ENCODE measurements at regions not wholly inside any gene's neighbourhood (a gene's known extent, or its start where the extent isn't known, plus 50 kb on each side); places are given as distances from the start of the nearest gene placed in this dataset.

- TF ChIP-seq CTCF (IDR thresholded peaks at IDR 0.05; ENCODE audit: borderline replicate concordance, control extremely low read depth, extremely low read depth, insufficient read depth, missing control alignments) = no peak
- no peak for DNase-seq (ENCODE audit: low spot score)
- in situ Hi-C loops (cut with MboI; ENCODE audit: low sequenced_read_pairs, unreplicated experiment) = no loop called here
Observed at GRCh38 chr10:128604025-128604424, 477.8 kb upstream of the MKI67 start.

DNA sequence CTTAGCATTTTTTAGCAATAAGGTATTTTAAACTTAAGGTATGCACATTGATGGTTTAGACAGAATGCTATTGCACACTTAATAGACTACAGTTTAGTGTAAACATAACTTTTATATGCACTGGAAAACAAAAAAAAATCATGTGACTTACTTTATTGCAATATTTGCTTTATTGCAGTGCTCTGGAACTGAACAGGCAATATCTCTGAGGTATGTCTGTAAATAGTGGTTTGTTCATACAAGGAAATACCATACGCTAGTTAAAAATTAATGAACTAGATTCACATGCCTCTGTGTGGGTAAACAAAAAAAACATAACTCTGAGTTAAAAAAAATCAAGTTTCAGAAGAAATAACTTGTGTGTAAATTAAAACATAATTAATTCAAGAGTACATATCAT, 479.0 kb upstream of the MKI67 start:
- in situ Hi-C loops (cut with MboI; ENCODE audit: low sequenced_read_pairs, unreplicated experiment) = no loop called here
- DNase-seq (ENCODE audit: low spot score) = no peak
- TF ChIP-seq CTCF (IDR thresholded peaks at IDR 0.05; ENCODE audit: borderline replicate concordance, control extremely low read depth, extremely low read depth, insufficient read depth, missing control alignments) = no peak

GRCh38 chr10:128606055-128606454, 479.8 kb upstream of the MKI67 start:
- in situ Hi-C loops (cut with MboI; ENCODE audit: low sequenced_read_pairs, unreplicated experiment) = no loop called here
- no peak for DNase-seq (ENCODE audit: low spot score)
- TF ChIP-seq CTCF (IDR thresholded peaks at IDR 0.05; ENCODE audit: borderline replicate concordance, control extremely low read depth, extremely low read depth, insufficient read depth, missing control alignments) = no peak

DNA sequence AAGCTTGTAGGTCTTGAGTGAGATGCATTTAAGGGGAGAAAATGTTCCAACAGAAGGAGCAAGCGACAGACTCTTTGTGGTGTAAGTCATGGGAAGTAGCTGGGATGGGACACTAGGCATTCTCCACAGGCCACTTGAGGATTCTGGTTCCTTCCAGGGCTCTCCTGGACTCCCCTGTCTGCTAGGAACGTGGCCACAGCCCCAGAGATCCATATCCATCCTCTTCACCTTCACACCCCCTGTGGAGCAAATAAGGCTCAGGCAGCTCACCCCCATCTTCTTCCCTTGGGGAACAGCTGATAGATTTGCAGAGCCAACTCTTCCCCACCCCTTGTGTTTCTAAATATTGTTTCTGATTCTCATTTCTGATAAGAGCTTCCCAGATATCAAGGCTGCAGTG, 482.6 kb upstream of the MKI67 start:
- DNase-seq (ENCODE audit: low spot score) = no peak
- in situ Hi-C loops (cut with MboI; ENCODE audit: low sequenced_read_pairs, unreplicated experiment) = no loop called here
- no peak for TF ChIP-seq CTCF (IDR thresholded peaks at IDR 0.05; ENCODE audit: borderline replicate concordance, control extremely low read depth, extremely low read depth, insufficient read depth, missing control alignments)

- DNase-seq (ENCODE audit: low spot score) = no peak
- in situ Hi-C loops (cut with MboI; ENCODE audit: low sequenced_read_pairs, unreplicated experiment) = no loop called here
- no peak for TF ChIP-seq CTCF (IDR thresholded peaks at IDR 0.05; ENCODE audit: borderline replicate concordance, control extremely low read depth, extremely low read depth, insufficient read depth, missing control alignments)
Observed at GRCh38 chr10:128609460-128609859, 483.2 kb upstream of the MKI67 start.

- in situ Hi-C loops (cut with MboI; ENCODE audit: low sequenced_read_pairs, unreplicated experiment) = no loop called here
- TF ChIP-seq CTCF (IDR thresholded peaks at IDR 0.05; ENCODE audit: borderline replicate concordance, control extremely low read depth, extremely low read depth, insufficient read depth, missing control alignments) = no peak
- no peak for DNase-seq (ENCODE audit: low spot score)
Observed at GRCh38 chr10:128610113-128610512, 483.9 kb upstream of the MKI67 start.

DNA sequence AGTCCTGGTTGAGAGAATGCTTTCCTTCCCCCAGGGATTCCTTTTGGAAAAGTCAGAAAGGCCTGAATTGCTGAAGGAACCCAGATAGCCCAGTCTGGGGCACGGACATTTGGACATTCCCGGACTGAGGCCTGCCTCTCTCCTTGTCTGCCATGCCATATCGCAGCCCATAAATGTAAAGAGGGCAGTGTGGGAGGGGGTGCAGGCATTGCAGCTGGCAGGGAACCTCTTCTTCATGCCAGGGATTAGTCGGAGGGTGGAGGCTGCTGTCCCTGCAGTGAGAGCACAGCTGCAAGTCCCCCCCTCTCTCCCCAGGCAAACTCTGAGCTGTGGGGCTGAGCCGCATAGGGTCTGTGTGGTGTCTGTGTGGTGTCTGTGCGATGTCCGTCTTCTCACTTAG, 486.0 kb upstream of the MKI67 start:
- DNase-seq (ENCODE audit: low spot score) = no peak
- no peak for TF ChIP-seq CTCF (IDR thresholded peaks at IDR 0.05; ENCODE audit: borderline replicate concordance, control extremely low read depth, extremely low read depth, insufficient read depth, missing control alignments)
- in situ Hi-C loops (cut with MboI; ENCODE audit: low sequenced_read_pairs, unreplicated experiment) = no loop called here
